Suppressor macrophage treated with lipopolysaccharide for 1 hour (primary cell): ENCODE measurements at regions not wholly inside any gene's neighbourhood (a gene's known extent, or its start where the extent isn't known, plus 50 kb on each side); places are given as distances from the start of the nearest gene placed in this dataset.

ENCODE experiments used
- DNase-seq, 3 donors: peaks; one replicate each; pipeline ENCODE4 v3.0.0-alpha.2; 2020 to 2022

GRCh38 chr10:132486539-132487121 lies 51.0 kb upstream of the INPP5A start:
- DNase-seq, result no peak

- DNase-seq, result no peak
Measured at GRCh38 chr10:132487241-132488135, 50.1 kb upstream of the INPP5A start.
